ENCODE measurements at regions not wholly inside any gene's neighbourhood (a gene's known extent, or its start where the extent isn't known, plus 50 kb on each side); places are given as distances from the start of the nearest gene placed in this dataset.
"Not testable (repeated sequence)": the region's sequence is repeated elsewhere in the genome, so short reads cannot be mapped to it uniquely, and the experiment has no call there.

- Mint-ChIP-seq H3K9me3 (ENCODE audit: low read depth) (no peaks in the 10 kb centered on the region), H3K27ac (no peak overlapping the region), H3K27me3 (no peaks in the 10 kb centered on the region), H3K4me3 (ENCODE audit: low read depth) (no peak overlapping the region), H3K4me1 (ENCODE audit: low read depth) (peaks cover 12% of the 10 kb centered on the region), H3K36me3 (ENCODE audit: insufficient read depth) (no peaks in the 10 kb centered on the region)
- TF ChIP-seq CTCF (IDR thresholded peaks at IDR 0.05; ENCODE audit: unreplicated experiment), result no peak
- DNase-seq (ENCODE audit: low spot score, unreplicated experiment), result no peak
These were observed 380.6 kb upstream of the UBE2E3 start for GRCh38 chr2:180599804-180600203.

- TF ChIP-seq CTCF (IDR thresholded peaks at IDR 0.05; ENCODE audit: unreplicated experiment), result no peak
- Mint-ChIP-seq H3K27ac (peak overlapping the region; percentile 2), H3K27me3 (no peaks in the 10 kb centered on the region), H3K4me1 (ENCODE audit: low read depth) (peaks cover 10% of the 10 kb centered on the region), H3K4me3 (ENCODE audit: low read depth) (no peak overlapping the region), H3K9me3 (ENCODE audit: low read depth) (no peaks in the 10 kb centered on the region), H3K36me3 (ENCODE audit: insufficient read depth) (no peaks in the 10 kb centered on the region)
- no peak for DNase-seq (ENCODE audit: low spot score, unreplicated experiment)
These were observed 383.2 kb upstream of the UBE2E3 start for GRCh38 chr2:180597179-180597578.

GRCh38 chr2:180596453-180596852 is 384.0 kb upstream of the UBE2E3 start:
- no peaks in the 10 kb centered on the region for H3K36me3 Mint-ChIP-seq (ENCODE audit: insufficient read depth)
- peaks cover 5% of the 10 kb centered on the region for H3K4me1 Mint-ChIP-seq (ENCODE audit: low read depth)
- no peak for TF ChIP-seq CTCF (IDR thresholded peaks at IDR 0.05; ENCODE audit: unreplicated experiment)
- no peaks in the 10 kb centered on the region for H3K27me3 Mint-ChIP-seq
- H3K4me3 Mint-ChIP-seq (ENCODE audit: low read depth), result no peak overlapping the region
- H3K9me3 Mint-ChIP-seq (ENCODE audit: low read depth), result no peaks in the 10 kb centered on the region
- no peak for DNase-seq (ENCODE audit: low spot score, unreplicated experiment)
- H3K27ac Mint-ChIP-seq, result no peak overlapping the region

GRCh38 chr2:180591947-180592346 is 388.5 kb upstream of the UBE2E3 start:
- H3K27ac Mint-ChIP-seq, result no peak overlapping the region
- no peaks in the 10 kb centered on the region for H3K27me3 Mint-ChIP-seq
- DNase-seq (ENCODE audit: low spot score, unreplicated experiment), result no peak
- TF ChIP-seq CTCF (IDR thresholded peaks at IDR 0.05; ENCODE audit: unreplicated experiment), result no peak
- peaks cover 26% of the 10 kb centered on the region for H3K9me3 Mint-ChIP-seq (ENCODE audit: low read depth)
- no peak overlapping the region for H3K4me3 Mint-ChIP-seq (ENCODE audit: low read depth)
- peaks cover 3% of the 10 kb centered on the region for H3K36me3 Mint-ChIP-seq (ENCODE audit: insufficient read depth)
- no peaks in the 10 kb centered on the region for H3K4me1 Mint-ChIP-seq (ENCODE audit: low read depth)

- Mint-ChIP-seq H3K9me3 (ENCODE audit: low read depth) (peaks cover 26% of the 10 kb centered on the region), H3K27ac (peak overlapping the region; percentile 52)
- H3K27me3 Mint-ChIP-seq; H3K4me3 Mint-ChIP-seq (ENCODE audit: low read depth); H3K4me1 Mint-ChIP-seq (ENCODE audit: low read depth); DNase-seq (ENCODE audit: low spot score, unreplicated experiment); H3K36me3 Mint-ChIP-seq (ENCODE audit: insufficient read depth): not testable (repeated sequence)
These were observed 389.2 kb upstream of the UBE2E3 start for GRCh38 chr2:180591093-180591781.

- H3K27ac Mint-ChIP-seq, result no peak overlapping the region
- H3K4me1 Mint-ChIP-seq (ENCODE audit: low read depth), result no peaks in the 10 kb centered on the region
- H3K36me3 Mint-ChIP-seq (ENCODE audit: insufficient read depth), result no peaks in the 10 kb centered on the region
- peaks cover 9% of the 10 kb centered on the region for H3K9me3 Mint-ChIP-seq (ENCODE audit: low read depth)
- no peaks in the 10 kb centered on the region for H3K27me3 Mint-ChIP-seq
- H3K4me3 Mint-ChIP-seq (ENCODE audit: low read depth), result no peak overlapping the region
- no peak for TF ChIP-seq CTCF (IDR thresholded peaks at IDR 0.05; ENCODE audit: unreplicated experiment)
- no peak for DNase-seq (ENCODE audit: low spot score, unreplicated experiment)
These were observed 396.8 kb upstream of the UBE2E3 start for GRCh38 chr2:180583441-180584140.

Measured in progenitor cell of endocrine pancreas (in vitro differentiated cells).